GM23338 (cell line): ENCODE measurements at regions not wholly inside any gene's neighbourhood (a gene's known extent, or its start where the extent isn't known, plus 50 kb on each side); places are given as distances from the start of the nearest gene placed in this dataset.

ENCODE experiments used
- CTCF ChIP-seq, 2 experiments: fragments of 200-600 bp in 1 of 2; sonication (generic) in 1 of 2; conservative IDR thresholded peaks; 2 replicates each; pipeline versions ENCODE4 v1.5.1 to v1.6.1; 2016 to 2017; ENCODE audit warnings: antibody characterized with exemption in 2 of 2, low read depth in 2 of 2, mild to moderate bottlenecking in 2 of 2, moderate library complexity in 1 of 2
- EZH2 ChIP-seq: fragments of 200-600 bp; sonication (generic); IDR thresholded peaks from one replicate; pipeline ENCODE4 v1.8.0; 2017; ENCODE audit warnings: antibody characterized with exemption, mild to moderate bottlenecking, low read depth; ENCODE audit not compliant: unreplicated experiment
- EZH2phosphoT487 ChIP-seq: fragments of 200-600 bp; sonication (generic); IDR thresholded peaks from one replicate; pipeline ENCODE4 v1.8.1; 2018; ENCODE audit warnings: antibody characterized with exemption; ENCODE audit not compliant: unreplicated experiment
- JUNB ChIP-seq: IDR thresholded peaks from one replicate; pipeline ENCODE4 v1.6.1; 2016; ENCODE audit warnings: antibody characterized with exemption; ENCODE audit not compliant: unreplicated experiment
- NANOG ChIP-seq: IDR thresholded peaks from 2 replicates; pipeline ENCODE4 v1.6.1; 2016; ENCODE audit warnings: antibody characterized with exemption, borderline replicate concordance
- POLR2AphosphoS5 ChIP-seq: IDR thresholded peaks from 2 replicates; pipeline ENCODE4 v1.6.1; 2016; ENCODE audit warnings: antibody characterized with exemption, low read depth
- ZNF114 ChIP-seq: fragments of 250-450 bp; sonication (Bioruptor Pico); IDR thresholded peaks from 2 replicates; pipeline ENCODE4 v1.5.0; 2020; ENCODE audit warnings: mild to moderate bottlenecking, moderate library complexity
- ZNF331 ChIP-seq: fragments of 250-450 bp; sonication (Bioruptor Pico); IDR thresholded peaks from 2 replicates; pipeline ENCODE4 v1.5.0; 2020; ENCODE audit warnings: low read depth, mild to moderate bottlenecking, moderate library complexity

DNA sequence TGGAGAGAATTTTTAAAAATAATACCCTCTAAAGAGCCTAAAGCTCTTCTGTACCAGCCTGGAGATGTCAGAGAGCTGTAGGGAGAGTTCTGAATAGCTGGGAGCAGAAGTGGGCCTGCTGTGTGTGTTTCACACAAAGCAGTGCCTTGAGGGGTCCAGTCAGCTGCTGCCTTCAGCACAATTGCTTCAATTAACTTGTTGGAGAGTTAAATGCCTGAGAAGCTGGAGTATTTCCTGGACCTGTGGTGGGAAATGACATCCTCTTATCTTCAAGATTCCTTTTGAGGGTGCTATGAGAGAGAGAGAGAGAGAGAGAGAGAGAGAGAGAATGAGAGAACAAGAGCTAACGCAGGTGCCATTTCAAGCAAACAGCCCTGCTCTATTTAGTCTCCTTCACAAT, 96.2 kb upstream of the IL1RAPL2 start:
- TF ChIP-seq ZNF331 (CRISPR knock-in tag) (no peak), EZH2 (no peak), CTCF (conservative IDR thresholded peaks at IDR 0.05; ENCODE audit: low read depth in 2 of 2) (no peak), ZNF114 (CRISPR knock-in tag) (no peak), NANOG (no peak), JUNB (no peak), POLR2AphosphoS5 (no peak), EZH2phosphoT487 (no peak)
